OCI-M1 (cell line): ENCODE measurements at regions not wholly inside any gene's neighbourhood (a gene's known extent, or its start where the extent isn't known, plus 50 kb on each side); places are given as distances from the start of the nearest gene placed in this dataset.
"Not testable (repeated sequence)": the region's sequence is repeated elsewhere in the genome, so short reads cannot be mapped to it uniquely, and the experiment has no call there.

ENCODE experiments used
- DNase-seq: peaks from one replicate; lab custom pipeline; 2025; lab: John Stamatoyannopoulos, UW

DNA sequence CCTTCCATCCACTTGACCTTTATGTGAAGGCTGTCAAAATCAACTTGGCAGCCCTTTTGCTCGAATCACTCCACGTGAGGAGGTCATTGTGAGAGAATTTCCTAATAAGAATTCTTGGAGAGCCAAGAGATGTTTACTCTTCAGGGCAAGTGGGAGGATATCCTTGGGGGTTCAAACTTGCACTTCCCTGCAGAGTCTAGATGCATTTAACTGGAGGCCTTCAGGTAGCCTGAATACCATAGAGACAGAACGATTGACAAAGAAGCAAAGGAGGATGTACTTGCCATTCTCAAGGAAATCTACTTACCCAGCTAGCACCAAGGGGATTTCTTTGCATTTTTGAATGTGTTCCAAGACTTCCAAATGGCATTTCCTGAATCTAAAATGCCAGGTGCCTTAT, 1702.6 kb upstream of the FLRT2 start:
- no peak for DNase-seq

DNA sequence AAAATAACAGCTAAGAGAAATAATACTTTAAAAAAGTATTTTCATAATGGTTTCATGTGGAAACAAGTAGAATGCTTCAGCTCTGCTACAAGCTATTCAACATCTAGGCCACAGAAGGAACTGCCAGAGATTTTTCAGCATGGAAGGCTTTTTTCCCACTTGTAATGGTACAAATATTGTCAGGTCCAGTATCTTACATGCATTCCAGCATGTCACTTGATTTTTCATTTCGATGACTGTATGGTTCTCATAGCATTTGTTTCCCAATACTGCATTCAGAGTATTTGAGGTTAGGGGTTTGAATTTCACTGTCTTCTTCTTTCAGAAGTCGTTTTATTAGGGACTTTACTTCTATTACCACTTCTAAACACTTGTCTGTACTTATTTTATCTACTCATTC, 1701.5 kb upstream of the FLRT2 start:
- DNase-seq, result no peak

DNA sequence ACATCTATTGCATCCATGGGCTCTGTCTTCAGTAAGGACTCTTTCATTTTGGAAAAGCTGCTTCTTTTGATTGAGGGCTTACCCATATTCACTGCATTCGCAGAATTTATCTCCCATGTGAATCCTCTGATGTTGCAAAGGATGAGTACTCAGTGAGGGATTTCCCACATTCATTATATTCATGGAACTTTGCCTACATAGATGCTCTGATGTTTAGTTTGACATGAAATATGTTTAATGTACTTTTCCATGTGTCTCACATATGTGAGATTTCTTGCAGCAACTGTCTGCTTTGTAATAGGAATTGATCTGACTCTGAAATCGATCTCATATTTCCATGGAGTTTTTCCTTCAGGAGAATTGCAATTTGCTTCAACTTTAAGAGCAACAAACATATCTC, 1699.6 kb upstream of the FLRT2 start:
- DNase-seq, result no peak

DNA sequence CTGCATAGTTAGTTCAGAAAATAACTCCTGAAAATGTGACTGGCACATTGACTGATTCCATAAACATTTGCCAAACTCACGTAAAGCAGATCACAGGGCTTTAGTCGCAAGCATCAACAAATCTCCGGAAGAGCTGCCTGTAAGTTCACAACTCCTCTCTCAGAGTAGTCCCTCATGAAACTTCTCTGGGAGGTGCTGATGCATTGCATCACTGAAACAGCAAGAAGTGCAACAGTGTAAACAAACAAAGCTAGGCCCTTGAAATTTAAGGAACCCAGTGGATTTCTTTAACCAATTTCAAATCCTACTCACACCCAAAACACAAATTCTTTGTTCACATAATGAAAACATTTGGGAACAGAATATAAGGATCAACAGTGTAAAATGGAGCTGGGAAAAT, 1691.7 kb upstream of the FLRT2 start:
- DNase-seq, result no peak

DNA sequence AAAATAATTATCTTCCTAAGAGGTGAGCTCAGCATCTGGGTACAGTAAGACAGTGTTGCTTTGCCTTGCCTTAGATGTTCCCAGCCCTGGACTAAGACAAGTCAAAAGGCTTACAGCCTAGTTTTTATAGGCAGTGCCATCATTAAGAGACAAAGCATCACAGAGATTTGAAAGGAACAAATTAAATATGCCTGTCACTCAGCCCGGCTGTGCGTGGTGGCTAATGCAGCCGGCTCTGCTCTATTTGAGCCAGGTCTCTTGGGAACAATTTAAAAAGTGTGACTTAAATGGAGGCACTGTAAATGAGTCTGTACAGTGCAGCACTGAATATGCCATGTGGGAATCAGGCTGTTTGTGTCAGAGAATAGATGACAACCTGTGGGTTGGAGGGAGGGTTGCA, 1687.4 kb upstream of the FLRT2 start:
- DNase-seq, result no peak

DNA sequence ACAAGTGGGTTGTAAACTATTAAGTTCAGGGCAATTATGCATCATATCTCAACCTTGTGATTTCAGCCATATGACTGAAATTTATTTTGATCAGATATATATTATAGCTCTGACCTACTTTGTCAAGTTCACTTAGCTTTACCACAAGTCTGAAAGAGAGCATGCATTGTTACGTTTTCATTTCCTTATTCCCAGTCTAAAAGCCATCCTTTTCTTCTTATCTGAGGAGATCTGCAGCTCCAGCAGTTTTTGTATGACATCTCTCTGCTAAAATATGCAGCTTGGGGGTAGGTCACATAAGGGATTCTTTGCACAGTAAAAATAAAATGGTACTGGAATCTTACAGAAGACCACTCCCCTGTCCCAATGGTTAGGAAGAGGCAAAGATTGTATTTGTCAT, 1682.8 kb upstream of the FLRT2 start:
- DNase-seq, result no peak

DNA sequence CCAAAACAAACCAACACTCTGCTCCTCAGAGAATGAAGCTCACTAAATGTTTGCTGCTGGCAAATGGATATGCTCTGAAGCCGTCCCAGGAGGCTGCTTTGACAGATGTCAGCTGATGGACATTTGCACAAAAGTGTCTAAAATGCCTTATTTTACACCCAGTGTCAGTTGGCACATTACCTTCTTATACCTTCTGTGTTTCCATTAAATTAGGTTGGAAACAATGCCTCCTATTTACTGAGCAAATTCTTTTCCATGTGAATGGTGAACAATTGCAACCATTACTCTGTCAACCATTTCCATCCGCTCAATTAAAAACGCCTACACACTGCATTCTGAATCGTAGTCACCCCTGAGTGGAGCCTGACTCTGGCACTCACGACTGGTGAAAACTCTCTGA, 1679.9 kb upstream of the FLRT2 start:
- no peak for DNase-seq

DNA sequence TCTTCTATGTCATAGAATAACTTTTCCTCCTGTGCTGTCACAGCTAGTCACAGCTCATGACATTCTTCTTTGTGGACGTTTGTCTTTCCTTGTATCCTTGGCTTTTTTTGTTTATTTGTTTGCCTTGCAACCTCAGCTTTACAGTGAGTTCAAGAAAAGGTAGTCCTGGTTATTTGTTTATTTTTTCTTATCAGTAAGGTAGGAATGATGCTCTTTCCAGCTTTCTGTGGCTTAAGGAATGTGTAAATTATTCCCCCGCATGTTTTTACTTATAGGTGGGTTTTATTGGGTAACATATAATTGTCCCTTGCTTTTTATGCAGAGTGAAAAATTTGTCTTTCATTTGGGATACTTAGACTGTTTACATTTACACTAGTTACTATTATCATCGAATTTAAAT, 1673.6 kb upstream of the FLRT2 start:
- DNase-seq, result no peak

DNA sequence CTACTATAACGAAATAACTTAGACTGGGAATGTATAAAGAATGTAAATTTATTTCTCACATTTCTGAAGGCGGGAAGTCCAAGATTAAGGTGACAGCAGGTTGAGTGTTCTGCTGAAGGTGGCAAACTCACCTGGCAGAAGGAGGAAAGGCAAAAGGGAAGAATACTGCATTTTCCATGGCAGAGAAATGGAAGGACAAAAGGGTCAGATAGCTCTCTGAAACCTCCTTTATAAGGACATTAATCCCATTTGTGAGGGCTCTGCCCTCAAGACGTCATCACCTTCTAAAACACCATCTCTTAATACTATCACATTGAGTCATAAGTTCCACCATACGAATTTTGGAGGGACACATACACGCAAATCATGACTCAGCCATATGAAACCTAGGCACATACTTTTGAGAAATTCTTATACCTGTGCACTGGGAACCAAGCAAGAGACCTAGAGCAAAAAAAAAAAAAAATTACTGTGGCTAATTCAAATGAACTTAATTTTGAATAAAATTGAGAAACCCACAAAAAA, 1669.3 kb upstream of the FLRT2 start:
- DNase-seq, result no peak

DNA sequence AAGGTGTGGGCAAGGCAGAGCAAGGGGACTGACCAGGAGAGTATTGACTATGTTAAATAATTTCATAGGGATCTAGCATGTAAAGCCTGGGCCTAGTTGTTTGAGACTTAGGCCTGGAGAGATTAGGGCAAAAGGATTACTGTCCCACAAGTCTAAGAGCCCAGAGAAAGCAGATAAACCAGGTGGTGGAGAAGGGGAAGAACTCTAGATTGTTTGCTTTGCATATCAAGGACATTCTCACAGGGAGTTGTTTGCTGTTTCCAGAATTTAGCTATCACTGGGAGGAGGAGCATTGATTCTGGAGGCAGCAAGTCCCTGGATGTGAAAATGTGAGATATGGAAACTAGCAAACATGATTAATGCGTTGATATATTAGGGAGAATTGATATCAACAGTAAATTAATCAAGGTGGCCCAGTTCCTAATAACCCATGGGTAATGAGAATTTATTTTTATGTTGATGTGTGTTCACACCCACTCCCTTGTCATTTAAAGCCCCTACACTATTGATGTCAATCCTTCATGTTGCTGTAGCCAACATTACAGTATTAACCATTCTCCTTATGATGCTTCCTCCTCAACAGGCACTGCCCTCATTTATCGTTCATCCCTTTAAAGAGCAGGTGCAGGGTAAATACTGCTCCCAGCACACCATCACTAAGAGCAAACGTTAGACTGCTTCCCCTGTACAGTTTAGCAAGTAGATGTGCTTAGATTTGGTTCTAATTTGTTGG, 1666.7 kb upstream of the FLRT2 start:
- no peak for DNase-seq

DNA sequence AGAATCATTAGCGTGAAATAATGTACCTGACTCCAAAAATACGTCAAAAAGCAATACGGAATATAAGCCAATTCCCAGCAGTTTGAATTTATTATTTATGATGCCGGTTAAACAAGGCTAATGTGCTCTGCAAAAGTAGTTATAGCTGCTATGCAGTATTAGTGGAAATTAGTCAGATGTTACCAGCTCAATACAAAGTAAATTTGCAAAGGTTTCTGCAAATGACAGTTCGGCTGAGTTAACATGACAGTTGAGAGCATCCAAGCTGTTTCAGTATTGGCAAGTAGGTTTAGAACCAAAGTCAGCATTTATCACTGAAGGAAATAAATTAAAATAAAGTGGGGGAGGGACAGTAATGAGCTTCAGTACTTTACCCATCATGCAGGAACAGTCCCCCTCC, 1665.8 kb upstream of the FLRT2 start:
- DNase-seq, result no peak

DNA sequence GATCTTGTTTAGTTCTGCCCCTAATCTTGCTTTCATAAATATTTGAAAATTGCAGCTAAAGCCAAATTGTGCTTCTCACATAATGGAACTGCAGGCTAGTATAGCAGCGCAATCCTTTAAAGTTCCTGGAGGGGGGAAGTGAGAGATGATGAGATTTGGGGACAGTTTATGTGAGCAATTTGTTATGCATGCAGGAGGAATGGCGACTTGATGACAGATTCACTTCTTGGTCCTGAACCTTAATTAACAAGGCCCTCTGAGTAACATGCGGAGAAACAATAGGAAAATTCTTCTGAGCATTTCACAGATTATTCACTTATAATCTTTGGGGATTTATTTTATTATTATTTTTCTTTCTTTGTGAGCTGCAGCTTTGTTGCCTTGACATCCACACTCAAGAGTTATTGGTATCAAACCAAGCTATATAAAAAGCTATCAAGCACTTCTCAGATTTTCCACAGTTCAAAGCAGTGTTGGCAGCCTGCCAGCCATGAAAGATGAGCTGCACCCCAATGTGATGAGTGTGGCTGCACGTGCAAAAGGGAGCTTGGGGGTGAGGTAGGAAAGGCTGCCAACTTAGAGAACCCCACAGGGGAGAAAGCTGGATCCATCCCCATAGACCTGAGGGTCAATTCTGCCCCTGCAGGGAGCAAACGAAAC, 1662.2 kb upstream of the FLRT2 start:
- DNase-seq, result no peak

DNA sequence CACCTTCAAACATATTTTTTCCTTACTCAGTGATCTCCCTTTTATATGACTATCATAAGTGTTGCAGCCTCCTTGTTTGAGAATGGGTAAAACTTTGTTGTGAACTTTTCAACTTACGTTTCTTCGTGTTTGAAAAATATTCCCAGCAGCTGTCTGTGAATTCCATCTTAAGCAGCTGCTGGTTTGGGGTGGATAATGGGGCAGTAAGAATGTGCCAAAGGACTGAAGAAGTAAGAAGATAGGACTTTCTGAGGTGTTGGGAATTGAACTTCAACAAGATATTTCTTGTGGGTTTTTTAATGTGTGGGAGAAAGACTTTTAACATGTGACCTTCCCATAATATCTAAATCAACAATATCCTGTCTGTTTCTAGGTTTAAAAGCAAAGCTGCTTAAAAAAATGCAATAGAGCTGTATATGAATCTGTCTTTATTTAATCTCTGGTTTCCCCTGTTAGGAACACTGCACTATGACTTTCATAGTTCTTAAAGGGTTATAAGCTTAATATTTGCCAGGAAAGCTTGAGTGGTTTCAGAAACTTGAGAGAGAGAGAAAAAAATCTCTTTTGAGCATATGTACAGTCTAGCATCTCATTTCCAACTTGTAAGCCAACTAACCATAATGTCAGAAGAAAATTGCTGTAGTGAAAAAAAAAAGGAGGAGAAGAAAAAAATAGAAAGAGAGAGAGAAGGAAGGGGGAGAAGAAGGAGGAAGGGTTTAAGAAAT, 1659.2 kb upstream of the FLRT2 start:
- DNase-seq, result no peak

DNA sequence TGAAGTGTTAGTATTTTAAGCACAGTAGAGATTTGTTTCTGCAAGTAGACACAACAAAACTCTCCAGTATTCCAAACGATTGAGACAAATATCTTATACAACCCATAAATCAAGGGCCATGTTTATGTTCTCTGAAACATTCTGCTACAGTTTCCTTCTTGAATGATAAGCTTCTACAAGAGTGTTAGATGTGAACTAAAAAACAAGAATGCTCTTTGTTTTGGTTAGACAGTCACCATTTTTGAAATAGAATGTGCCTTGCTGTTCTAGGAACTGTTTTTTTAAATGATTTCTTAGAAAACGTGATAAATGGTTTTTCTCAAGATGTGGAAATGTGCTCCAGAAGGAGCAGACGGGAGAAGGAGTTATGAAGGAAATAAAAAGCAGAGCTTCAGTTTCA, 1656.3 kb upstream of the FLRT2 start:
- peak; percentile 61 for DNase-seq

DNA sequence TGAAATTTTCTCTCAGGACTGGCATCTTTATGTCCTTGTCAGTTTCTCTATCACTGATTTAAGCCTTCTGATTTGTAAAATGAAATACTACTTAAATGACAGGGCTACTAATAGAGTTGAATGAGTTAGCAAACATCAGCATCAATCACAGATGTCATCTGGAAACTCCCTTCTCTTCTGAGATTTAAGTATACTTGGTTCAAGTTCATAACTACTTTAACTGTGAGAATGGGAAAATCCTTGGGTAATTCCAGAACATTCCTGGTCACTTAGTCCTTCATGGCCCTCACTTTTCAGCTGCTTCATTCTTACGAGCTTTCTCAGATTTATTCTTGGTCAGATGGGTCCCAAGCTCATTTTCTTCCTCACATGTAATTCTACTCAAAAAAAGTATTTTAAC, 1655.3 kb upstream of the FLRT2 start:
- no peak for DNase-seq

DNA sequence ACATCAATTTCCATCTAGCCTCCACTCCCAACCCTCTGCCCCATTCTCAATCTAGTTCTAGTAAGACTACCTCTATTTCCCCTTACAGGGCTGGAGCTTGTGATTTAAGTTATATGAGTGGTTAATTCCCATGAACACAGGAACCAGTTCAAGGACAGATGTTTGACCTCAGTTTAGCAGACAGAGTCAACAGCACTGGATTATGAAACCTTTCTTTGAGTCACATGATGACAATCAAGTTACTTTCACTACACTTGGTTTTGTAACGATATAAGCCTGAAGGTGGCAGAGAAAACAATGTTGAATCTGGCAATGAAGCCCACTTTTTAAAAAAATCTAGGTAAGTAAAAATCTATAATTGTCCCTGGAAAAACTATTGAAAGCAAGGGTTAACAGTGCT, 1646.2 kb upstream of the FLRT2 start:
- peak; percentile 41 for DNase-seq

DNA sequence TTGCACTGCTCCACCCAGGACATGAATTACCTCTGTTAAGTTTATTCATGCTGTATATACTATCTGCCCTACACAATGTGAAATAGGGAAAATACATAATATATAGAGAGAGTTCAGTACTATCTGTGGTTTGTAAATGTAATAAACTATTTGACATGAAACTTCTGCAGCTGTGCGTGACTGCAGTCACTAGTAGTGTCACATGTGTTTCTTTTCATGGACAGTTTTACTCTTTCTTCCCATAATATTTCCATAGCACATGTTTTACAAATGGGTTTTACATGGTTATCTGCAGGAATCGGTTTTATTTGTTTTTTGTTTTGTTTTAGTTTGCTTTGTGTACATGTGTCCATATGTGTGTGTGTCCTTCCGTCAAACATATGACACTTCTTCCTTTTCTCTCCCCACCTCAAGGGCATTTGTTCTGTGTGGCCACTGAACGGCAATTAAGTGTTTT, 1644.1 kb upstream of the FLRT2 start:
- no peak for DNase-seq

DNA sequence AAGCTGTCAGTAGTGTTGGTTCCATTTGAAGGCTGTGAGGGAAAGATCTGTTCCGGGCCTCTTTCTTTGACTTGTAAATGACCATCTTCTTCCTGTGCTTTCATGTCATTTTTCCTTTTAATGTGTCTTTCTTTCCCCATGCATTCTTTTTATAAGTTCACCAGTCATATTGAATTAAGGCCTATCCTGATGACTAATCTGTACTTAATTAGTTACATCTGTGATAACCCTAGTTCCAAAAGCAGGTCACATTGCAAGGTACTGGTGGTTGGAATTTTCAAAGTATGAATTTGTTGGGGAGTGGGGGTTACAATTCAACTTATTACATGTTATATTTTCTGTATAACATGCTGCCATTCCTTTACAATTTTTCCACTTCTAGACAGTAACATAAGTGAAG, 1642.1 kb upstream of the FLRT2 start:
- DNase-seq, result no peak

DNA sequence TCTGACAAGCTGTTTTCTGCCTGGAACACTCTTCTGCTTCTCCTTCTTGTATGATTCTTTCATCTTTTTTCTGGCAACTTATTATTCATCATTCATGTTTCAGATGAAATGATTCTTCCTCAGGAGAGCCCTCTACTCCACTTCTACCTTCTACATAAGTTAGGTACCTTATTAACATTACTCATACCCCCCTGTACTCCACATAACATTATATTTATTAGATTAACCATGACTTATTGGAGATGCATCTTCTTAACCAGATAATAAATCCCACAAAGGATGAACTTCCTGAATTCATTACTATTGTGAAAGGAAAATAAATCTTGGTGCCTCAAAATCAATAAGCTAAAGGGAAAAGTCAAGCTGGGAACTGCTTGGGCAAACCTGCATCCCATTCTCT, 1636.5 kb upstream of the FLRT2 start:
- DNase-seq, result no peak

DNA sequence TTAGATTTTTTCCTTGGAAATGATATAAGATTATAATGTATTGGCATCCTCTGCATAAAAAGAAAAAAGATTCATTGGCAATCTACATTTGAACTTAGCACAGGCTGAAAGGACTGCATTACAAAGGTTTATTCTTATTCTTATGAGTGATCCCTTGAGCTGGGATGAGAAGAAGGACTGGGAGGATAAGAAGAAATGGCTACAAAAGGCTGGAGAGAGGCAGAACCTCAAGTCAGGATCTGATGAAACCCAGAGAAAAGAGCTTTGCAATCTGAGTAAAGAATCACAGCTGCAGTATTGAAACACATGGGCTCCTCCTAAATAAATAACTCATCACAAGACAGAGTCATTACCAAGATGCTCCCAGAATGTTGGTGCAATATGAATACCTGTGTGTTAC, 1635.4 kb upstream of the FLRT2 start:
- DNase-seq, result no peak

DNA sequence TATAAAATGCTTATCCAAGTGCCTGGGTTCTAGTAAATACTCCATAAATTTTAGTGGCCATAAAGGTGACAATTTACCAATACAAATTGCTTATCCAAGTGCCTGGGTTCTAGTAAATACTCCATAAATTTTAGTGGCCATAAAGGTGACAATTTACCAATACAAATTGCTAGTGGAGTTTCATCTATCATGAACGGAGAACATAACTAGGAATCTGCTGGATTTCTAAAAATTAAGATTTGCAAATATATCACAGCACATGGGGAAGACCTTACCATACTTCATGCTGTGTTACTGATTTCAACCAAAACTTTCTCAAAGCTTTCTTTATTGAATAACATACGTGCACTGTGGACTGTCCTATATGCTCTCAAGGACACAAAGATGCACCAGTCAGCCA, 1631.4 kb upstream of the FLRT2 start:
- not testable (repeated sequence) for DNase-seq

DNA sequence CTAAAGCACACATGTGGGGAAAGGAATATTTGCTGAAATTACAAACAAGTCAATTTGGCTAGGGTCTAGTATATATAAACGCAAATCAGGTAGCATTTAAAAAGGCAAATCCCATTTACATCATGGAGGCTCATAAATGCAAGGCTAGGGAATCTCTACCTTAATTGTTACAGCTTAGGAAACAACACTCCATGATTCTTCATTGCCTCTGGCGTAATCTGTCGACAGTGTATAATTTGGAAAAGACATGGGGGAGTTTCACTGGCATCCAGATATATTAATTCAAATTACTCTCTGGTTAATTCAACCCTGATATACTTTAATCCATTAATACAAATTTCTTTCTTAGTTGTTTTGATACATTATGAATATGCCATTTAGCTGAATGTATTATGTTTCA, 1630.2 kb upstream of the FLRT2 start:
- no peak for DNase-seq

DNA sequence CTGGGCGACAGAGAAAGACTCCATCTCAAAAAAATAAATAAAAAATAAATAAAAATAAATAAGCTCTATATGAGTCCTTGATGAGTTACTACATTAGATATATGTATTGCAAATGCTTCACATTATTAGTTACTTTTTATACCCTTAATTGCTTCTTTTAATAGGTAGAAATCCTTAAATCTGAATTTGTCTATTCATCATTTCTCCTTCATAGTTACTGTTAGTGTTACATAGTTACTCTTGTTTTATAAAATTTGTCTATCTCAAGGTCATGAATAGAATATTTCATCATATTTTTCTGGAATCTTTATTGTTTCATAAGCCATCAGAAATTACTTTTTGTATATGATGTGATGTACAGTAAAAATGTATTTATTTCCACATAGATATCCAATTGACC, 1624.8 kb upstream of the FLRT2 start:
- no peak for DNase-seq
